Stimulated activated CD4-positive, alpha-beta T cell treated with anti-CD3 and anti-CD28 coated beads, Interleukin-2, amount 100 ng/mL, for 4 hours (primary cell): ENCODE measurements at regions not wholly inside any gene's neighbourhood (a gene's known extent, or its start where the extent isn't known, plus 50 kb on each side); places are given as distances from the start of the nearest gene placed in this dataset.

Source experiments
- DNase-seq: peaks from one replicate; pipeline ENCODE4 v3.0.0-alpha.2; 2020; ENCODE audit warnings: low read depth

- no peak for DNase-seq
These were observed 159.3 kb upstream of the PPP1R26 start for GRCh38 chr9:135320331-135320730.

GRCh38 chr9:135320943-135321342 lies 158.6 kb upstream of the PPP1R26 start:
- no peak for DNase-seq

- no peak for DNase-seq
These were observed 158.0 kb upstream of the PPP1R26 start for GRCh38 chr9:135321580-135321979.

DNA sequence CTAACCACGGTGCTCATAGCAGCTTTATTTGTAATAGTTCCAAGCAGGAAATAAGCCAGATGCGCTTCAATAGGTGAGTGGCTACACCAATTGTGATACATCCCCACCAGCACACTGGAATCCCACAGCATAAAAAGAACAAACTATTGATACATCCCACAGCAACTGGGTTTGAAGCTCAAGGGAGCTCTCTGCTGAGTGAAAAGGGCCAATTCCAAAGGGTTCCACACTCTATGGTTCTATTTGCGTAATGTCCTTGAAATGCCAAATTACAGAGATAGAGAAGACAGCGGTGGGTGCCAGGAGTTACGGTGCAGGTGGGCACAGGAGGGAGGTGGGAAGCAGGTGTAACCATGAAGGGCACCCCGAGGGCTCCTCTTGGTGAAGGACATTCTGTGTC lies 155.3 kb upstream of the PPP1R26 start:
- DNase-seq, result no peak

DNA sequence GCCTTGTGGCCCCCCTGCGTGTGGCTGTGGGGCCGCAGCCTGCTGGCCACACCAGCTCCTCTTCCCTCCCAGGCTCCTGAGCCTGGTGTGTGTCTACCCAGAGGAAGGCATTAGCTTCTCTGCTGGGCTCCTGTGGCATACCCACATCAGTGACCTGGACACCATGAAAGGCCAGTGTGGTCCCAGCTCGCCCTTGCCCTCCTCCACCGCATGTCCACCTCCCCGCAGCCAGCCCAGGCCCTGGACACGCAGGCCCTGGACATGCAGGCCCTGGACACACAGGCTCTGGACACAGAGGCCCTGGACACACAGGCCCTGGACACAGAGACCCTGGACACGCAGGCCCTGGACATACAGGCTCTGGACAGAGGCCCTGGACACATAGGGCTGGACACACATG lies 153.4 kb upstream of the PPP1R26 start:
- DNase-seq, result no peak

GRCh38 chr9:135326633-135327152 lies 152.9 kb upstream of the PPP1R26 start:
- no peak for DNase-seq

- DNase-seq, result no peak
These were observed 150.8 kb upstream of the PPP1R26 start for GRCh38 chr9:135328485-135329417.

GRCh38 chr9:135329571-135330306 lies 149.8 kb upstream of the PPP1R26 start:
- no peak for DNase-seq

GRCh38 chr9:135330307-135330631 lies 149.3 kb upstream of the PPP1R26 start:
- no peak for DNase-seq

- DNase-seq, result no peak
These were observed 148.6 kb upstream of the PPP1R26 start for GRCh38 chr9:135330685-135331590.

DNA sequence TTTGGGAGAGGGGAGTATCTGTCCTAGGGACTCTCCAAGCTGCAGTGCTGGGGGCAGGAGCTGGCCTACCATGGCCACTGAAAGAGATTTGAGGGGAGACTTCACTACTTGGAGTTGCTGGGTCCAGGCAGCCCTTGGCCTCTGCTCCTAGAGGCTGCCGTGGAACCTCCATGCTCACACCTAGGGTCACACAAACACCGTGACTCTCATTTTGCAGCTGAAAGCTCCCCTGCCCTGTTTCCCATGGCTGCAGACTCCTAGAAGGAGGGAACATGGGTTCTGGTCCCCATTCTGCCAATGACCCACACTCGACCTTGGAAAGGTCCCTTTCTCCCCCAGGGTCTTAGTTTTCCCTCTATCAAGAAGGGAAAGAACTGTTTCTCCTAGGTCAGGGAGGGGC lies 147.1 kb upstream of the PPP1R26 start:
- no peak for DNase-seq

DNA sequence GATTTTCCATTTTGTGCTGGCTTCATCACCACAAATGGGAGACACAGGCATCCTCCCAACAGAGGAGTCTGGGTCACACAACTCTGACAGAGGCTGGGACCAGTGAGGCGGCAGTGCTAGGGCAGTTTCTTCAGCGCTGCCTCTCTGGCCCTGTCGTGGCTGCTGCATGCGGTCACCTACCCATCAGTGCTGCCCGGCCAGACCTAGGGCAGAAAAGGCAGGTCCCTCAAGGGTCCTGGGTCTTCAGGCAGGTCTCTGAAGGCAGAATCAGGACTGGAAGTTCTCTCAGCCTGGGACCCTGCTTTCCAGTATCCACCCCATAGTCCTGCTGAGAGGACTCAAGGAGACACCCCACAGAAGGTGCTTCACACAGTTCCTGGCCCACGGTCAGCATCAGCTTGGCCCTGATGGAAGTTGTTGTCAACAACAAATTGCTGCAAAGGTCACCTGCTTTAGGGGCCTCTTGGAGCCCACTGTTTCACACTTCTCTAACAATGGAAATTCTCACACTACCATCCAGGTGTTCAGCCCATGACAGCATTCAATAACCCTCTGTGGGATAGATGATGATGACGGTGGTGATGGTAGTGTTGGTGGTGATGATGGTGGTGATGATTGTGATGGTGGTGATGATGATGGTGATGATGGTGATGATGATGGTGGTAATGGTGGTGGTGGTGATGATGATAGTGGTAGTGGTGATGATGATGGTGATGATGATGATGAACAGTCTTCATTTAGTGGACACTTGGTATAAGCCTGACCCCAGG lies 146.4 kb upstream of the PPP1R26 start:
- DNase-seq, result no peak

- DNase-seq, result no peak
These were observed 144.6 kb upstream of the PPP1R26 start for GRCh38 chr9:135334953-135335460.

DNA sequence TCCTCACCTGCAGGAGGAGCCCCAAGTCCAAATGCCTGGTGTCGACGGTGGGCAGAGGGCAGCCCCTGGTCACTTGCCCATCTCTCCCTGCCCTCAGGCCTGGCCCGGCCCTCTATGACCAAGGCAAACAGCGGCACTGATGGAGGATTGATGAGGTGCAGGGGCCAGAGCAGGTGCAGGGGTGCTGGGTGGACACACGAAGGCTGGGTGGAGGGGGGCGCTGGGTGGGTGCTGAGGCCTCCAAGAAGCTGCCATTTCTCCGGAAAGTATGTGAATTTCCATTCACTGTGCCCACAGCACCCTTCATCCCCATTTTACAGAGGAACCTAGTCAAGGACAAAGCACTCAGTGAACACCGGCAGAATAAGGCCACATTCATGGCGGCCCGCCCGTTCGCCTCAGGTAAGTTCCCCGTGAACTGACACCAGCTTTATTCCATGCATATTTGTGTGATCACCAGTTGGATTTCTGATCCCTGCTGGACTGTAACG lies 143.8 kb upstream of the PPP1R26 start:
- DNase-seq, result no peak

GRCh38 chr9:135336722-135337527 lies 142.7 kb upstream of the PPP1R26 start:
- no peak for DNase-seq

DNA sequence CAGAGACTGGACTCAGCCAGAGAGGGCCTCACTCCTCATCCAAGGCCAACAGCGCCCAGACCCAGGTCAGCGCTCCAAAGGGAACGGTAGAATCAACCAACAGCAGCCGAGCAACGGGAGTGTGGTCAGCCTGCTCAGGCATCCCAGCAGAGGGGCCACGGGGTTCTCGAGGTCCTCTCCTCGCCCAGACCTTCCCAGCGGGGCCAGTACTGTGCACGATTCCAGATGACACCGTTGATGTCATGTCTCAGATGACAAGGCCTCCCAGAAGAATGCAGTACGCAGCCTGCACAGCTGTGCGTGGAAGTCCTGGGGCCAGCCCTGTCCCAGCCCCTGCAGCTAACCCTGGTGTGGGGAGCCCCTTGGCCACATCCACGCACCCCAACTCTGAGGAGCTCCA lies 141.0 kb upstream of the PPP1R26 start:
- DNase-seq, result no peak

GRCh38 chr9:135339378-135339973 lies 140.1 kb upstream of the PPP1R26 start:
- no peak for DNase-seq

- DNase-seq, result no peak
These were observed 139.4 kb upstream of the PPP1R26 start for GRCh38 chr9:135340143-135340655.

- no peak for DNase-seq
These were observed 138.7 kb upstream of the PPP1R26 start for GRCh38 chr9:135340726-135341475.
